ENCODE measurements at regions not wholly inside any gene's neighbourhood (a gene's known extent, or its start where the extent isn't known, plus 50 kb on each side); places are given as distances from the start of the nearest gene placed in this dataset.

GRCh38 chr16:35414563-35414962, 1955.2 kb downstream of the TP53TG3F start:
- DNase-seq (no peak), ATAC-seq (ENCODE audit: low read depth) (no peak)
- TF ChIP-seq CTCF (IDR thresholded peaks at IDR 0.05), result no peak
- TF ChIP-seq EZH2 (IDR thresholded peaks at IDR 0.05; ENCODE audit: borderline replicate concordance, insufficient read depth, low read depth, low read length, poor library complexity, severe bottlenecking), result no peak
- ChIA-PET CTCF (no interaction called here), POLR2A (no interaction called here)
- 81% methylated on average over 17 of the region's 19 CpGs for WGBS (ENCODE audit: insufficient coverage)
- Histone ChIP-seq H3K4me2 (replicated peaks; ENCODE audit: low read depth, low read length, poor library complexity, severe bottlenecking) (no peak overlapping the region), H3K27ac (ENCODE audit: low read length in 2 of 2) (no peak overlapping the region), H4K20me1 (ENCODE audit: control insufficient read depth, insufficient read depth, low read length, poor library complexity, severe bottlenecking) (no peaks in the 10 kb centered on the region), H3K27me3 (replicated peaks in 1 of 4; ENCODE audit: control extremely low read depth in 1 of 4, control insufficient read depth in 3 of 4, insufficient read depth in 4 of 4, low read length in 3 of 4) (no peaks in the 10 kb centered on the region), H3K9ac (ENCODE audit: low read length) (no peak overlapping the region), H3K79me2 (ENCODE audit: control insufficient read depth, insufficient read depth, low read length) (no peaks in the 10 kb centered on the region), H2AFZ (ENCODE audit: insufficient read depth, low read depth, low read length, poor library complexity, severe bottlenecking) (no peak overlapping the region), H3K9me3 (ENCODE audit: control extremely low read depth in 1 of 3, control insufficient read depth in 2 of 3, insufficient read depth in 1 of 3, low read length in 2 of 3) (peaks cover 2 to 11% (median 7%) of the 10 kb centered on the region in 3 donors), H3K4me1 (ENCODE audit: control insufficient read depth in 2 of 2, insufficient read depth in 2 of 2, low read length in 2 of 2) (no peaks in the 10 kb centered on the region), H3K4me3 (ENCODE audit: control extremely low read depth in 1 of 5, extremely low read depth in 1 of 5, insufficient read depth in 1 of 5, low read depth in 2 of 5, low read length in 4 of 5) (no peak overlapping the region), H3K36me3 (replicated peaks in 1 of 2; ENCODE audit: control extremely low read depth in 1 of 2, control insufficient read depth in 1 of 2, extremely low read depth in 1 of 2, insufficient read depth in 2 of 2, low read length in 1 of 2) (no peaks in the 10 kb centered on the region)
- H3K4me1 Mint-ChIP-seq, result no peaks in the 10 kb centered on the region
- H3K27me3 Mint-ChIP-seq, result no peaks in the 10 kb centered on the region
- no peak overlapping the region for H3K27ac Mint-ChIP-seq
- intact Hi-C loops (cut with micrococcal nuclease), result no loop called here
- H3K9me3 Mint-ChIP-seq (ENCODE audit: insufficient read depth), result peaks cover 19% of the 10 kb centered on the region
- no peak overlapping the region for H3K4me3 Mint-ChIP-seq

DNA sequence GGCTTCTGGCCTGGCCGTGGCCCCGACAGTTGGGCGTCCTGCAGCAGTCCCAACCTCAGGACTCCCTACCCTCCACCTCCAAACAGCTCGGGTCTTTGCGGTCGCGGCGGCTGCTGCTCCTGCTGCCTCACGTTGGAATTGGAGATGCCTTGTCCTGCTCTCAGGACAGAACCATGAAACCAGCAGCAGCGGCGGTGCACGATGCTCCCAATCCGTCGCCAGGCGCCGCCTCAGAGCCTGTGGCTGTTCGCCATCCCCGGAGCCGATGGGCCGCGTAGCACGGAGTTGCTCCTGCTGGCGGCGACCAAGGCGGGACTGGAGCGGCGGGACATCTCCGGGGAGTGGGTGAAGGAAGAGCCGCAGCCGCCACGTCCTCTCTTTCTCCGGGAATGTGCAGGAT, 1965.9 kb downstream of the TP53TG3F start:
- no peaks in the 10 kb centered on the region for H3K4me1 Mint-ChIP-seq
- no peak overlapping the region for H3K4me3 Mint-ChIP-seq
- no peak overlapping the region for H2AFZ ChIP-seq (ENCODE audit: insufficient read depth, low read depth, low read length, poor library complexity, severe bottlenecking)
- no peaks in the 10 kb centered on the region for H4K20me1 ChIP-seq (ENCODE audit: control insufficient read depth, insufficient read depth, low read length, poor library complexity, severe bottlenecking)
- no peaks in the 10 kb centered on the region for H3K79me2 ChIP-seq (ENCODE audit: control insufficient read depth, insufficient read depth, low read length)
- H3K27ac Mint-ChIP-seq, result no peak overlapping the region
- H3K9me3 Mint-ChIP-seq (ENCODE audit: insufficient read depth), result peaks cover 10% of the 10 kb centered on the region
- H3K27me3 Mint-ChIP-seq, result no peaks in the 10 kb centered on the region
- ChIA-PET CTCF (no interaction called here), POLR2A (no interaction called here)
- peaks cover 6 to 7% (median 6%) of the 10 kb centered on the region in 3 donors for H3K9me3 ChIP-seq (ENCODE audit: control extremely low read depth in 1 of 3, control insufficient read depth in 2 of 3, insufficient read depth in 1 of 3, low read length in 2 of 3)
- H3K27ac ChIP-seq (ENCODE audit: low read length in 2 of 2), result no peak overlapping the region
- no peak overlapping the region for H3K4me2 ChIP-seq (replicated peaks; ENCODE audit: low read depth, low read length, poor library complexity, severe bottlenecking)
- TF ChIP-seq EZH2 (IDR thresholded peaks at IDR 0.05; ENCODE audit: borderline replicate concordance, insufficient read depth, low read depth, low read length, poor library complexity, severe bottlenecking) (no peak), CTCF (IDR thresholded peaks at IDR 0.05) (no peak)
- no peak overlapping the region for H3K4me3 ChIP-seq (ENCODE audit: control extremely low read depth in 1 of 5, extremely low read depth in 1 of 5, insufficient read depth in 1 of 5, low read depth in 2 of 5, low read length in 4 of 5)
- intact Hi-C loops (cut with micrococcal nuclease), result no loop called here
- no peaks in the 10 kb centered on the region for H3K27me3 ChIP-seq (replicated peaks in 1 of 4; ENCODE audit: control extremely low read depth in 1 of 4, control insufficient read depth in 3 of 4, insufficient read depth in 4 of 4, low read length in 3 of 4)
- no peak overlapping the region for H3K9ac ChIP-seq (ENCODE audit: low read length)
- no peak for ATAC-seq (ENCODE audit: low read depth)
- no peaks in the 10 kb centered on the region for H3K4me1 ChIP-seq (ENCODE audit: control insufficient read depth in 2 of 2, insufficient read depth in 2 of 2, low read length in 2 of 2)
- 61% methylated on average over 31 of the region's 32 CpGs for WGBS (ENCODE audit: insufficient coverage)
- H3K36me3 ChIP-seq (replicated peaks in 1 of 2; ENCODE audit: control extremely low read depth in 1 of 2, control insufficient read depth in 1 of 2, extremely low read depth in 1 of 2, insufficient read depth in 2 of 2, low read length in 1 of 2), result no peaks in the 10 kb centered on the region
- DNase-seq, result no peak

Measured in B cell (primary cell).